B cell (primary cell): ENCODE measurements at regions not wholly inside any gene's neighbourhood (a gene's known extent, or its start where the extent isn't known, plus 50 kb on each side); places are given as distances from the start of the nearest gene placed in this dataset.

Experiments
- CTCF ChIP-seq: fragments of 200-600 bp; IDR thresholded peaks from one replicate; pipeline ENCODE4 v1.8.0; 2022; ENCODE audit warnings: antibody characterized with exemption, mild to moderate bottlenecking
- EZH2 ChIP-seq: IDR thresholded peaks from 2 replicates; pipeline ENCODE4 v1.6.1; 2012; ENCODE audit warnings: borderline replicate concordance, low read depth, mild to moderate bottlenecking, moderate library complexity, low read length; ENCODE audit not compliant: insufficient read depth, poor library complexity, severe bottlenecking

GRCh38 chr4:84237008-84237407 lies 262.1 kb downstream of the NKX6-1 start:
- TF ChIP-seq CTCF (no peak), EZH2 (no peak)
